Spleen (tissue), 7 donors: ENCODE measurements at regions not wholly inside any gene's neighbourhood (a gene's known extent, or its start where the extent isn't known, plus 50 kb on each side); places are given as distances from the start of the nearest gene placed in this dataset.

Experiments
- CTCF ChIP-seq, 11 experiments: fragments of 200-600 bp in 7 of 11; fragments of 450-650 bp in 4 of 11; sonication (generic) in 4 of 11; IDR thresholded peaks in 8 of 11; conservative IDR thresholded peaks in 3 of 11; 1 replicate in 7 of 11; 2 replicates in 4 of 11; pipeline versions ENCODE4 v1.4.0 to v1.8.0; 2016 to 2021; ENCODE audit warnings: antibody characterized with exemption in 11 of 11, inconsistent platforms in 4 of 11, mild to moderate bottlenecking in 1 of 11
- POLR2A ChIP-seq, 3 donors: fragments of 450-650 bp; IDR thresholded peaks; one replicate each; pipeline ENCODE4 v1.5.1; 2017; ENCODE audit warnings: antibody characterized with exemption in 3 of 3, mild to moderate bottlenecking in 1 of 3
- donor health status: DM: no; HTN: no; CAD: no; lungs with moderate emphysema.
- donor health status: DM: no; HTN: no; CAD: no.
- donor health status: DM: no; HTN: no; CAD: no.

- TF ChIP-seq CTCF (IDR thresholded peaks at IDR 0.05 in 8 of 11, conservative IDR thresholded peaks at IDR 0.05 in 3 of 11) = no peak
- TF ChIP-seq POLR2A (IDR thresholded peaks at IDR 0.05) = no peak
Observed at GRCh38 chr13:99659866-99660554, 158.7 kb downstream of the TM9SF2 start.
